GM19351 (cell line): ENCODE measurements at regions not wholly inside any gene's neighbourhood (a gene's known extent, or its start where the extent isn't known, plus 50 kb on each side); places are given as distances from the start of the nearest gene placed in this dataset.

ENCODE experiments used
- ATAC-seq: cut with Tn5 transposase; IDR thresholded peaks from one replicate; pipeline ENCODE4 v1.9.1; 2021; ENCODE audit warnings: mild to moderate bottlenecking, moderate library complexity; ENCODE audit not compliant: unreplicated experiment

- ATAC-seq = no peak
Measured at GRCh38 chrX:45358392-45358791, 157.7 kb upstream of the DIPK2B start.

- no peak for ATAC-seq
Measured at GRCh38 chrX:45353456-45353855, 152.8 kb upstream of the DIPK2B start.

DNA sequence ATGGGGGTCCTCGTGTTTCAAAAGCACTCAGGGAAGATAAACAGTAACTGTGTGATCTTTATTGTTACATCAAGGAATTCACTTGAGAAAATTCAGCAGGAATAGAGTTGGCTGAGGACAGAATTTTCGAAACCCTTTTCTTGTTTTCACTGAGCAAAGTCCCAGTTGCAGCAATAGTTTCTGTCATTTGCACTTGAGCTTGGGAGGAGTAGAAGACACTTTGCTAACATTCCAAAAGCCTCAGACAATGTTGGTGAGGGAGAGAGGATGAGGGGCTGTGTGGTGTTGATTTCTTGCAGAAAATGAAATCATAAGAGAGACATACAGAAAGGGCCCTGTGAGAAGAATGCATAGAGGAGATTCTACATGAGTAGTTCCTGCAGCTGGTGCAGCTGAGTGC is 151.9 kb upstream of the DIPK2B start:
- ATAC-seq = no peak

DNA sequence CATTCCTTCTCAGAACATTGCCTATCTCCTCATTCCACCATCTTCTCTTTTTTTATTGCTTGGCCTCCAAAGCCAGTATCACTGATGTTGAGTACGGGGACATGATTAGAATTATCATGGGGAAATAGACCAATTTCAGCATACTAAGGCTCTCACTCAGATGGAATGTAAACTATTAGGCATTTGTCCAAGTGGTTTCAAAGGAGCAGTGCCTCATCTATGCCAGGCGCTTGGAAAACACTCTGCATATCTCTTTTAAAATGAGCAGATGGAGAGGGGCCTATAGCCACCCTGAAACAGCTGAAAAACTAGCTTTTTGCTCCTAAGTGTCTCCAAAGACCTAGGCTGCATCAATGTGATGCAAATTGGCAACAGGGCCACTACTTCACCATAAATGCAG is 150.8 kb upstream of the DIPK2B start:
- no peak for ATAC-seq

DNA sequence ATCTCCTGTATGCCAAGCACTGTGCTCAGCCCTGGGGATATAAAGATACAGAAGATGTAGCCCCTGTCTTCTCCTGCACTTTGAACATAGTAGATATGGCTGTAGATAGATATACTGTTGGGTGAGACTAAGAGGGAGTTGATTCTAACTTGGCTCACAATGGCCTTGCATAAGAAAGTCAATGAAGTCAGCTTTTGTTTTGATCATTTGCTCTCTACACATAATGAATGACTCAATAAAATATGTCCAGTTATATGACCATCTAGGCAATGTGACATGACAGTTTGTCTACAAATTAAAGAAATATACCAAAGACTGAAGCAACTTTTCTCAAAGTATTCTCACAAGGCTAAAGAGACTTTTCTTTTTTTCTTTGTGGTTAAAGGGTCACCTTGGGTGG is 147.6 kb upstream of the DIPK2B start:
- no peak for ATAC-seq

- ATAC-seq = no peak
Measured at GRCh38 chrX:45347877-45348276, 147.2 kb upstream of the DIPK2B start.

GRCh38 chrX:45344594-45344993 is 143.9 kb upstream of the DIPK2B start:
- no peak for ATAC-seq

DNA sequence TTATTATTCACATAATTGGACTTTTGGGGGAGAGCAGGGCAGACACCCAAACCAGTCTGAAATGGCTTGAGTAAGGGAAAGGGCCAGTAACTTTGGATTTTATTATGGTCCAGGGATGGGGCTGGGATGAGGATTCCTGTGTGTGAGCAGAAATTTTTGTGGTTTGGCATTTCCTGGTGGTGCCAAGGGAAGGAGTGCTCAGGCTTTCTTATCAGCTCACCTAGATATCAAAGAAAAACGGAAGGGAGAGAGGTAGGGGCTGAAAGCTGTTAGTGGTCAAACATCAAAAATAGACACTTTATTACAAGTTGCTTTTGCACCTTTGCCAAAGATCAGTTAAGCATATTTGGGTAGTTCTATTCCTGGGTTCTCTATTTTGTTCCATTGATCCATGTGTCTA is 128.5 kb upstream of the DIPK2B start:
- ATAC-seq = no peak

DNA sequence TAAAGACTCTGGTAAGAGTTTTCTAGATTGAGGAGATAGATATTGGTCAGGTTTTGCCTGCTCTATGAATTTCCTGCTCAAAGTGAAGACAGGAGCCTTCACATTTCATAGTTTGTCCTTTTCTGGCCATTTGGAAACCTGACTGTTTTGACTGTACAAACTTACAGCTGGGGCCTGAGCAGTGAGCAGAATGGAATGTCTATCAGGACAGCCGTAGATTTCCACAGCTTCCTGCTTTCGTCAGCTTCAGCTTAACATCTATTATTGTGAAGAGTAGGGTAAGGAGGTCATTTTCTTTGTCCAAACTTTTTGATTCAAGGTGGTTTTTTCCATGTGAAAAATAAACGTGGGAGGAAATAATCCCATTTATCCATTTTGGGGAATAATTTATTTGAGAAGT is 124.3 kb upstream of the DIPK2B start:
- ATAC-seq = no peak

- no peak for ATAC-seq
Measured at GRCh38 chrX:45323387-45323786, 122.7 kb upstream of the DIPK2B start.

- ATAC-seq = no peak
Measured at GRCh38 chrX:45322820-45323219, 122.1 kb upstream of the DIPK2B start.

DNA sequence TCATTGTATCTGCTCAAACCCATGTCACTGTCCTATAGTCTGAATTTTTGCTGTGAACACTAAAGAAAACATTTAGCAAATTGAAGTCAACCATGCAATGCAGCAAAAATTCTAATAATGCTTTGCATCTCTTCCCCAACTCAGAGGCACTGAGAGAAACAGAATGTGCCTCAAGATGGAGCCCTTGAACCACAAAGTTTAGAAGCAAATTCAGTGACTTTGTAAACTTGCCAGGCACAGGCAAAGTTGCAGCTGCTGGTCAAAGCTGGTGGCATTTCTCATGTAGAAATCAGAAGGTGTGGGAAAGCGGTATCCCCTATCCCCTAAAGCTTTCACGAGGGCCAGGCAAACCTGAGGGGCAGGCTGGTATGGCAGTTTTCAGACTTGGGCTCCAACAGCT is 121.7 kb upstream of the DIPK2B start:
- ATAC-seq = no peak

GRCh38 chrX:45320191-45320590 is 119.5 kb upstream of the DIPK2B start:
- ATAC-seq = no peak

DNA sequence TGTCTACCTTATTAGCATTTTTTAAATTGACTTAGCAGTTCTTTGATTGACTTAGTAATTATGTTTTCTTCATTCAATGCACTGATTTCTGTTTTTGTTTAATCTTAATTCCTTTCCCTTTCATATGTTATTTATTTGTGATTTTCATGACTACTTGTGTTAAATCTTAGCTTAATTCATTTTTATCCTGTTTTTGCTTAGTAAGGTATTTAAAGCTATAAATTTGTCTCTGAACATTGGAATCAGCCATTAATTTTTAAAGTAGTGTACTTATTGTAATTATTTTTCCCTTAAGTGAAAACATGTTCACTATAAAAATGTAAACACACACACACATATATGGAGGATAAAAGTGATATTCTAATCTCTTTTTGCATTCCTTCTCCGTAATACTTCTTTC is 109.1 kb upstream of the DIPK2B start:
- no peak for ATAC-seq

DNA sequence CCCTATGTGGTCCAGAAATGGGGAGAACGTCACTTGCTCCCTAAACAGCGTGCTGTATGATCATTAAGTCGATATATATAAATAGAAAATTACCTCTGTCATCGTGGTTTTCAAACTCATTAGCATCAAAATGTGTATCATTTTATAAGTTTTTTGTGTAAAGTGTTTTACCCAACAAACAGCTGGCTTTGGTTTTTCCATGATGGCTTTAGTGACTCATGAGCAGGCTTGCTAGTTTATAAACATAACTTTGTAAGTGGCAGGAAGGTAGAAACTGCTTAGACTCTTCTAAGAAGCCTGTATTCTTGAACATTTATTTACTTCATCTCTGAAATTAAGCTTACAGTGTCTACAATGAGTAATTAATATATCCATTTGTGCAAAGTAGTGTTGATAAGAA is 108.4 kb upstream of the DIPK2B start:
- ATAC-seq = no peak

- no peak for ATAC-seq
Measured at GRCh38 chrX:45306794-45307193, 106.1 kb upstream of the DIPK2B start.

- ATAC-seq = no peak
Measured at GRCh38 chrX:45300638-45301037, 100.0 kb upstream of the DIPK2B start.

DNA sequence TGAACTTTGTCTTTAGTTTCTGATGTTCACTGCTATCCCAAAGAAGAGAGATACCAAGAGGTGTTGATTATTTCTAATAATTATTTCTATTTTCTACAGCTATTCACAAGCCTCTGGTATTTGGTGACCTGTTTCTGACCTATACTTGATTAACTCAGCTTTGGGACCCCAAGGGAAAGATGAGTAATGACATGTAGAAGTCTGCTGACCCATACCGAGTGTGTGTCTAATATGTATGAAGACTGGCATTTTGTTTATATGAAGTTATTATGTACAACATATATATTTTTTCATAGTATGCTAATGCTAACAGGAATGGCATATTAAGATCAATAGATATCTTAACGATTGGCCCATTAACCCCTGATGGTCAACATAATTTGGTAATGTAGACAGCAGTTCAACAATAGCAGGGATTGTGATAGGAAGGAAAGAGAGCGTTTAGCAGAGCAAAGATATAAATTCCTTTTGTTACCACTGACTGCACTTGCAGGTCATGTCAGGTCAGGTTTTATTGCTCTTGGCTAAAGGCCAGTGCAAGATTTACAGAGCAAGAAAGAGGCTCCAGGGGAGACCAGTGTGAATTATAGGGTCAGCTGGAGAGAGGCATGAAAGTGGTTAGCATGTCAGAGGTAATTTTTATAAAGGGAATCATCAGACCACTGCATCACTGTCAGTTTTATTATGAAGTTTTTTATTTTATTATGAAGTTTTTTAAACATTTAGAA is 94.7 kb upstream of the DIPK2B start:
- ATAC-seq = no peak

- ATAC-seq = no peak
Measured at GRCh38 chrX:45274576-45274975, 73.9 kb upstream of the DIPK2B start.

DNA sequence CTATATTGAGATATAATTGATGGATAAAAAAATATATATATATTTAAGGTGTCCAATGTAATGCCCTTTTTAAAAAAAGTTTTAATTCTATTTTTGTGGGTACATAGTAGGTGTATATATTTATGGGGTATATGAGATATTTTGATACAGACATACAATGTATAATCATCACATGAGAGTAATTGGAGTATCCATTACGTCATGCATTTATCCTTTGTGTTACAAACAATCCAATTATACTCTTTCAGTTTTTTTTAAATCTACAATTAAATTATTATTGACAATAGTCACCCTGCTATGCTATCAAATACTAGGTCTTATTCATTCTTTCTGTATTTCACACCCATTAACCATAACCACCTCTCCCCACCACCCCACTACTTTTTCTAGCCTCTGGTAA is 66.3 kb upstream of the DIPK2B start:
- ATAC-seq = no peak

DNA sequence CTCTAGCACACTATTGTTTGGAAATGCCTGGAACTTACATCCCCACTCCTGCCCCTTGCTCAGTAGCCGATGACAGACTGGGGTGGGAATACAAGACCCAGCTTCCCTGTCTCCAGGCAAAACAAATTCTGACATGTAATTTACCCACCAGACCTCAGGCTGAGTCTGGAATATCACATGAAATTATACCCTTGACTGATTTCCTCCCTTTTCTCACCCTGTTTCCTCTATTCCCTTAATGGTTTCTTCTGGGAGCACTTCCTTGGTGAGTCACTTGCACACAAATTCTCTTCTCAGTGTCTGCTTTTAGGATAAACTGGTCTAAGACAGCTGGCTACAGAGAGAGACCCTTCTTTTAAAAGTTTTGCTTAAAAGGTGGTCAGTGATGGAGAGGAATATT is 65.8 kb upstream of the DIPK2B start:
- no peak for ATAC-seq

- ATAC-seq = no peak
Measured at GRCh38 chrX:45264865-45265264, 64.2 kb upstream of the DIPK2B start.

GRCh38 chrX:45261471-45261870 is 60.8 kb upstream of the DIPK2B start:
- no peak for ATAC-seq
